Calu3 (cell line): ENCODE measurements at regions not wholly inside any gene's neighbourhood (a gene's known extent, or its start where the extent isn't known, plus 50 kb on each side); places are given as distances from the start of the nearest gene placed in this dataset.
"Not testable (repeated sequence)": the region's sequence is repeated elsewhere in the genome, so short reads cannot be mapped to it uniquely, and the experiment has no call there.

Source experiments
- BruUV-seq: library from RNA; stranded (reverse); fragments of 400-500 nt; replicated peaks from 2 replicates; lab custom pipeline; 2021; lab: Mats Ljungman, UMichigan
- CTCF ChIA-PET: fragments of 300-600 bp; sonication (Branson Sonifier 250); formaldehyde crosslinking; loops from one replicate; lab custom pipeline; 2022; ENCODE audit warnings: antibody characterized with exemption; lab: Charles Lee
- DNase-seq: peaks from one replicate; pipeline ENCODE4 v3.0.0; 2022
- H3K27ac Mint-ChIP-seq: one replicate; pipeline ENCODE4 v1.8.0; 2022; ENCODE audit warnings: mixed read lengths; ENCODE audit not compliant: unreplicated experiment
- H3K27me3 Mint-ChIP-seq: one replicate; pipeline ENCODE4 v1.8.0; 2022; ENCODE audit warnings: mixed read lengths; ENCODE audit not compliant: unreplicated experiment
- H3K36me3 Mint-ChIP-seq: one replicate; pipeline ENCODE4 v1.8.0; 2022; ENCODE audit warnings: mild to moderate bottlenecking, moderate library complexity, mixed read lengths; ENCODE audit not compliant: insufficient read depth, unreplicated experiment
- H3K4me1 Mint-ChIP-seq: one replicate; pipeline ENCODE4 v1.8.0; 2022; ENCODE audit warnings: mild to moderate bottlenecking, low read depth, mixed read lengths; ENCODE audit not compliant: unreplicated experiment
- H3K4me3 Mint-ChIP-seq: one replicate; pipeline ENCODE4 v1.8.0; 2022; ENCODE audit warnings: mild to moderate bottlenecking, low read depth, moderate library complexity, mixed read lengths; ENCODE audit not compliant: unreplicated experiment
- H3K9me3 Mint-ChIP-seq: one replicate; pipeline ENCODE4 v1.8.0; 2022; ENCODE audit warnings: low read depth, mixed read lengths; ENCODE audit not compliant: unreplicated experiment
- CTCF ChIP-seq: fragments of 200-600 bp; IDR thresholded peaks from one replicate; pipeline ENCODE4 v1.8.0; 2022; ENCODE audit warnings: antibody characterized with exemption; ENCODE audit not compliant: unreplicated experiment
- intact Hi-C: fragments of 100-400 bp; cut with micrococcal nuclease; formaldehyde crosslinking; loops from one replicate; pipeline ENCODE4 v1.10.0; 2022; ENCODE audit not compliant: unreplicated experiment

DNA sequence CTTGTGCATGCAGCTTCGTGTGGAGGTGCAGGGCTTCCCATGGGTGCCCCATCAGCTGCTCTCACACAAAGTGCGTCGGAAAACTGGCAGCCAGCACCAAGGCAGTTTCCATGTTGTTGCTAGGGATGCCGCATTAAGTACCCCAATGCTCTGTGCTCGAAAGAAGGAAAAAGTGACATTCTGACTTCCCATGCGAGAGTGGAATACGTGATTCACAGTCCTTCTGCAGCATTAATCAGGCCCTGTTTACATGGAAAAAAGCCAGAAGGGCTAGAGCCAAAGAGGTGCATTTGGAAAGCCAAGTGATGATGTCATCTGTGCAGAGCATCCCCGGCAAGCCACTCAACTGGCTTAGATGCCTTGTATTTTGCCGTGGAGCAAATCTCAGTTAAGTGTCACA, 258.3 kb downstream of the GATA3 start:
- no TSS peak for BruUV-seq
- Mint-ChIP-seq H3K4me3 (no peak overlapping the region), H3K9me3 (no peaks in the 10 kb centered on the region), H3K4me1 (peaks cover 11% of the 10 kb centered on the region), H3K27ac (no peak overlapping the region), H3K36me3 (no peaks in the 10 kb centered on the region), H3K27me3 (no peaks in the 10 kb centered on the region)
- CTCF ChIA-PET, result no interaction called here
- no peak for TF ChIP-seq CTCF
- intact Hi-C loops, result no loop called here
- DNase-seq, result no peak

DNA sequence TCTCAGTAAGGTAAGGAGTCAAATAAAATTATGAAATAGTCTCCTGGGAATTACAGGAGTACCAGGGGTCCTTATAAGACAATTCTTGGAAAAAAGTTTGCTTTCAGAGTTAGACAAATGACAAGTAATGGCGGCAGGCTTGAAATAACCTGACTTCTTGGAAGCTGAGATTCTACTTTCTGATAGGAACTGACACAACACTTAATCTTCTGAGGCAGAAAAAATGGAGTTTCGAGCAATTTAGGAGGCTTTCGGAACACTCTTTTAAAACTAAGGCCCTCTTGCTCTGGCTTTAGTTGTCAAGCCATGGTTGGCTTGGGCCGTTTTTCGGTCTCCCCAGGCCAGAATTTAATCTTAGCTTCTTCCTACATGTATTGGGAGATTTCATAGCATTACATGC, 260.0 kb downstream of the GATA3 start:
- no peaks in the 10 kb centered on the region for H3K27me3 Mint-ChIP-seq
- TF ChIP-seq CTCF, result no peak
- intact Hi-C loops, result no loop called here
- H3K9me3 Mint-ChIP-seq, result no peaks in the 10 kb centered on the region
- no peak for DNase-seq
- H3K4me3 Mint-ChIP-seq, result no peak overlapping the region
- no TSS peak for BruUV-seq
- no peak overlapping the region for H3K27ac Mint-ChIP-seq
- H3K36me3 Mint-ChIP-seq, result no peaks in the 10 kb centered on the region
- peaks cover 11% of the 10 kb centered on the region for H3K4me1 Mint-ChIP-seq
- CTCF ChIA-PET, result interaction anchor here (1.0 kb wide), 1 partner anchor 18 kb away, joined by 3 read pairs; no protein-coding TSS in a partner anchor

GRCh38 chr10:8315619-8316021, 261.1 kb downstream of the GATA3 start:
- Mint-ChIP-seq H3K9me3 (no peaks in the 10 kb centered on the region), H3K4me1 (peaks cover 11% of the 10 kb centered on the region), H3K27ac (no peak overlapping the region), H3K27me3 (no peaks in the 10 kb centered on the region), H3K36me3 (no peaks in the 10 kb centered on the region), H3K4me3 (no peak overlapping the region)
- CTCF ChIA-PET, result no interaction called here
- DNase-seq, result no peak
- intact Hi-C loops, result no loop called here
- BruUV-seq, result no TSS peak
- TF ChIP-seq CTCF, result no peak

- Mint-ChIP-seq H3K4me1 (peaks cover 9% of the 10 kb centered on the region), H3K27ac (no peak overlapping the region), H3K36me3 (no peaks in the 10 kb centered on the region), H3K27me3 (no peaks in the 10 kb centered on the region), H3K4me3 (no peak overlapping the region), H3K9me3 (no peaks in the 10 kb centered on the region)
- intact Hi-C loops, result no loop called here
- BruUV-seq, result no TSS peak
- DNase-seq, result no peak
- no peak for TF ChIP-seq CTCF
- CTCF ChIA-PET, result no interaction called here
These were observed 261.8 kb downstream of the GATA3 start for GRCh38 chr10:8316284-8316683.

DNA sequence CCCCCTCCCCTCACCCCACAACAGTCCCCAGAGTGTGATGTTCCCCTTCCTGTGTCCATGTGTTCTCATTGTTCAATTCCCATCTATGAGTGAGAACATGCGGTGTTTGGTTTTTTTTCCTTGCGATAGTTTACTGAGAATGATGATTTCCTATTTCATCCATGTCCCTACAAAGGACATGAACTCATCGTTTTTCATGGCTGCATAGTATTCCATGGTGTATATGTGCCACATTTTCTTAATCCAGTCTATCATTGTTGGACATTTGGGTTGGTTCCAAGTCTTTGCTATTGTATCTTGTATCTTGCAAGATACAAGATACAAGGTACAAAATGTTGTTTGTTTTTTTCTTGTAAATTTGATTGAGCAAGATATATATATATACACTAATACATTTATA, 263.9 kb downstream of the GATA3 start:
- DNase-seq, BruUV-seq, H3K27ac Mint-ChIP-seq, H3K4me1 Mint-ChIP-seq, CTCF ChIA-PET, H3K4me3 Mint-ChIP-seq, H3K9me3 Mint-ChIP-seq, H3K27me3 Mint-ChIP-seq, H3K36me3 Mint-ChIP-seq, intact Hi-C loops: not testable (repeated sequence)
